Tibial nerve (tissue), 4 donors: ENCODE measurements at regions not wholly inside any gene's neighbourhood (a gene's known extent, or its start where the extent isn't known, plus 50 kb on each side); places are given as distances from the start of the nearest gene placed in this dataset.
"Not testable (repeated sequence)": the region's sequence is repeated elsewhere in the genome, so short reads cannot be mapped to it uniquely, and the experiment has no call there.

Experiments
- DNase-seq, 2 donors: peaks; one replicate each; pipeline ENCODE4 v3.0.0-alpha.2; 2019; ENCODE audit warnings: low spot score in 2 of 2
- H3K27ac ChIP-seq, 4 donors: fragments of 200-600 bp; sonication (generic) in 3 of 4; one replicate each; pipeline ENCODE4 v1.5.1; 2017 to 2019; ENCODE audit warnings: mild to moderate bottlenecking in 1 of 4
- H3K27me3 ChIP-seq, 2 donors: fragments of 200-600 bp; sonication (generic) in 1 of 2; one replicate each; pipeline versions ENCODE4 v1.5.1 to v1.6.0; 2017 to 2019
- H3K36me3 ChIP-seq, 3 donors: fragments of 200-600 bp; sonication (generic); one replicate each; pipeline ENCODE4 v1.5.1; 2018 to 2019
- H3K4me1 ChIP-seq, 4 donors: fragments of 200-600 bp; sonication (generic) in 3 of 4; one replicate each; pipeline ENCODE4 v1.5.1; 2017 to 2019
- H3K4me3 ChIP-seq, 4 donors: fragments of 200-600 bp; sonication (generic) in 3 of 4; one replicate each; pipeline ENCODE4 v1.5.1; 2017 to 2019; ENCODE audit warnings: mild to moderate bottlenecking in 1 of 4, moderate library complexity in 1 of 4
- H3K9me3 ChIP-seq, 4 donors: fragments of 200-600 bp; sonication (generic) in 3 of 4; one replicate each; pipeline ENCODE4 v1.5.1; 2017 to 2019
- EP300 ChIP-seq, 2 donors: sonication (generic); formaldehyde crosslinking; IDR thresholded peaks; one replicate each; pipeline ENCODE4 v1.6.1; 2017; ENCODE audit warnings: antibody characterized with exemption in 2 of 2, mild to moderate bottlenecking in 1 of 2
- POLR2A ChIP-seq, 2 donors: fragments of 450-650 bp; IDR thresholded peaks; one replicate each; pipeline ENCODE4 v1.6.1; 2017; ENCODE audit warnings: antibody characterized with exemption in 2 of 2, mild to moderate bottlenecking in 2 of 2, moderate library complexity in 2 of 2
- WGBS, 2 donors: methylation state at CpG; one replicate each; pipeline ENCODE4 v1.1.5; 2018; 5-methylcytosine and 5-hydroxymethylcytosine counted together
- TF ChIP-seq, protein P1 (sequence below), 5 experiments: fragments of 200-600 bp in 3 of 5; fragments of 450-650 bp in 2 of 5; sonication (generic) in 3 of 5; IDR thresholded peaks; one replicate each; pipeline ENCODE4 v1.5.1; 2016 to 2019; ENCODE audit warnings: antibody characterized with exemption in 5 of 5, mild to moderate bottlenecking in 3 of 5, moderate library complexity in 2 of 5

DNA sequence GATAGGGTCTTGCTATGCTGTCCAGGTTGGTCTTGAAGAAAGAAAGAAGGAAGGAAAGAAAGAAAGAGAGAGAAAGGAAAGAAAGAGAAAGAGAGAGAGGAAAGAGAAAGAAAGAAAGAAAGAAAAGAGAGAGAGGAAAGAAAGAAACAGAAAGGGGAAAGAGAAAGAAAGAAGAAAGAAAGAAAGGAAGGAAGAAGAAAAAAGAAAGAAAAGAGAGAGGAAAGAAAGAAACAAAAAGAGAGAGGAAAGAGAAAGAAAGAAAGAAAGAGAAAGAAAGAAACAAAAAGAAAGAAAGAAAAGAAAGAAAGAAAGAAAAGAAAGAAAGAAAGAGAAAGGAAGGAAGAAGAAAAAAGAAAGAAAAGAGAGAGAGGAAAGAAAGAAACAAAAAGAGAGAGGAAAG, 95.8 kb upstream of the SHOX start:
- no peak for TF ChIP-seq EP300 (IDR thresholded peaks at IDR 0.05)
- TF ChIP-seq, protein P1, sequence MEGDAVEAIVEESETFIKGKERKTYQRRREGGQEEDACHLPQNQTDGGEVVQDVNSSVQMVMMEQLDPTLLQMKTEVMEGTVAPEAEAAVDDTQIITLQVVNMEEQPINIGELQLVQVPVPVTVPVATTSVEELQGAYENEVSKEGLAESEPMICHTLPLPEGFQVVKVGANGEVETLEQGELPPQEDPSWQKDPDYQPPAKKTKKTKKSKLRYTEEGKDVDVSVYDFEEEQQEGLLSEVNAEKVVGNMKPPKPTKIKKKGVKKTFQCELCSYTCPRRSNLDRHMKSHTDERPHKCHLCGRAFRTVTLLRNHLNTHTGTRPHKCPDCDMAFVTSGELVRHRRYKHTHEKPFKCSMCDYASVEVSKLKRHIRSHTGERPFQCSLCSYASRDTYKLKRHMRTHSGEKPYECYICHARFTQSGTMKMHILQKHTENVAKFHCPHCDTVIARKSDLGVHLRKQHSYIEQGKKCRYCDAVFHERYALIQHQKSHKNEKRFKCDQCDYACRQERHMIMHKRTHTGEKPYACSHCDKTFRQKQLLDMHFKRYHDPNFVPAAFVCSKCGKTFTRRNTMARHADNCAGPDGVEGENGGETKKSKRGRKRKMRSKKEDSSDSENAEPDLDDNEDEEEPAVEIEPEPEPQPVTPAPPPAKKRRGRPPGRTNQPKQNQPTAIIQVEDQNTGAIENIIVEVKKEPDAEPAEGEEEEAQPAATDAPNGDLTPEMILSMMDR (IDR thresholded peaks at IDR 0.05), result no peak
- no peak for TF ChIP-seq POLR2A (IDR thresholded peaks at IDR 0.05)
- Histone ChIP-seq H3K4me1 (no peaks in the 10 kb centered on the region), H3K9me3 (peaks cover 0 to 32% (median 0%) of the 10 kb centered on the region in 4 donors), H3K4me3 (no peak overlapping the region), H3K27ac (no peak overlapping the region), H3K36me3 (no peaks in the 10 kb centered on the region), H3K27me3 (no peaks in the 10 kb centered on the region)
- no peak for DNase-seq

DNA sequence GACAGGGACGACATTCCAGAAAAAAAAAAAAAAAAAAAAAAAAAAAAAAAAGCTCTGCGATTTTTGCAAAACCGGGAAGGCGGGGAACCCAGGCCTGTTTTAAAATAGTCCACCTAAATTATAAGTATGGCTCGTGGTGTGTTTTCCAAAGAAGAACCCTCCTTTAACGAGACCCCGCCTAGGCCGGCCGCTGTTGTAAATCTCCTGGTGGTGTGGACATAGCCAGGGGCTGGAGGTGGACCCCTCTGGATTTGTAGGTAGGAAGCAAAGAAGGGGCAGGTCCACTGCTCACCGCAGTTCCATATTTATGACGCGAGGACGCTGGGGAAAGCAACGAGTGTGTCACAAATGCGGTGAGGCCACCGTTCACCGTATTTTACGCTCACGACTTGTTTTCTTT, 94.0 kb upstream of the SHOX start:
- H3K9me3 ChIP-seq, result peaks cover 0 to 35% (median 0%) of the 10 kb centered on the region in 4 donors
- no peak for DNase-seq
- no peaks in the 10 kb centered on the region for H3K36me3 ChIP-seq
- TF ChIP-seq, protein P1 (IDR thresholded peaks at IDR 0.05), result no peak
- TF ChIP-seq POLR2A (IDR thresholded peaks at IDR 0.05) (no peak), EP300 (IDR thresholded peaks at IDR 0.05) (no peak)
- H3K4me1 ChIP-seq, result no peaks in the 10 kb centered on the region
- H3K4me3 ChIP-seq, result no peak overlapping the region
- 79 to 81% methylated on average over 19 of the region's 19 CpGs for WGBS, 2 donors
- H3K27ac ChIP-seq, result no peak overlapping the region
- no peaks in the 10 kb centered on the region for H3K27me3 ChIP-seq

DNA sequence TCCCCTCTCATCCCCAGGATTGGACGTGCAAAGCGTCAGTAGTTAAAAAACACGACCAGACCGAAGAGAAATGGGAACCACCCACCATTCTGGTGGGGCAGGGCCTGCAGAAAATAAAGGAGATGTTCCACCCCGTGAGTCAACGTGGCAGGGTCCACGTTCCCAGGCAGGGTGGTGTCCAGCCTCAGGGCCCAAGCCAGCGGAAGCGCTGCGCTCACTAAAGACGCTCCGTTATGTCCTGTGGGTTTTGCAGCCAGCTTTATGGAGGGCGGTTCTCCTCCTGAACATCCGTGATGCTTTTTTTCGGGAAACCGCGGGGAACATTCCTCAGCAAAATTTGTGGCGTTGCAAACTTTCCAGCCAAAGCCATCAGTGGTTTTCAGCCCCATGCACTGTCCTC, 93.4 kb upstream of the SHOX start:
- Histone ChIP-seq H3K27me3 (no peaks in the 10 kb centered on the region), H3K27ac (no peak overlapping the region), H3K4me1 (no peaks in the 10 kb centered on the region), H3K36me3 (no peaks in the 10 kb centered on the region), H3K4me3 (no peak overlapping the region), H3K9me3 (peaks cover 0 to 35% (median 0%) of the 10 kb centered on the region in 4 donors)
- TF ChIP-seq, protein P1 (IDR thresholded peaks at IDR 0.05), result no peak
- WGBS, 2 donors, result 81 to 86% methylated on average over 18 of the region's 18 CpGs
- no peak for DNase-seq

DNA sequence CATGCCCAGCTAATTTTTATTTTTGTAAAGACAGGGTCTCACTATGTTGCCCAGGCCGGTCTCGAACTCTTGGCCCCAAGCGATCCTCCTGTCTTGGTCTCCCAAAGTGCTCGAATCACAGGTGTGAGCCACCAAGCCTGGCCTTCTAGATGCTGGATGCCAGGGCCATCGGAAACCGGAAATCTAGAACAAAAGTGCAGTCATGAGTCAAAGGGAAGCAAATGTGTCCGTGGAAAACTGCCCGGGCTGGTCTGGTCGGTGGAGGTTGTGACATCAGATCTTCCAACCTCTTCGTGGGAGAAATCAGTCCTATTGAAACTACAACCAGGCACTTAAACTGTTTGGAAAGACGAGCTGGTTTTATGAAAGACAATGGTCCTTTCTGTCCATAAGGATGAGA, 92.3 kb upstream of the SHOX start:
- Histone ChIP-seq H3K27me3 (no peaks in the 10 kb centered on the region), H3K4me3 (no peak overlapping the region), H3K36me3 (no peaks in the 10 kb centered on the region), H3K27ac (no peak overlapping the region), H3K4me1 (no peaks in the 10 kb centered on the region), H3K9me3 (peaks cover 0 to 42% (median 0%) of the 10 kb centered on the region in 4 donors)
- no peak for DNase-seq
- 76 to 78% methylated on average over 11 of the region's 11 CpGs for WGBS, 2 donors
- no peak for TF ChIP-seq POLR2A (IDR thresholded peaks at IDR 0.05)
- TF ChIP-seq, protein P1 (IDR thresholded peaks at IDR 0.05), result no peak
- no peak for TF ChIP-seq EP300 (IDR thresholded peaks at IDR 0.05)

DNA sequence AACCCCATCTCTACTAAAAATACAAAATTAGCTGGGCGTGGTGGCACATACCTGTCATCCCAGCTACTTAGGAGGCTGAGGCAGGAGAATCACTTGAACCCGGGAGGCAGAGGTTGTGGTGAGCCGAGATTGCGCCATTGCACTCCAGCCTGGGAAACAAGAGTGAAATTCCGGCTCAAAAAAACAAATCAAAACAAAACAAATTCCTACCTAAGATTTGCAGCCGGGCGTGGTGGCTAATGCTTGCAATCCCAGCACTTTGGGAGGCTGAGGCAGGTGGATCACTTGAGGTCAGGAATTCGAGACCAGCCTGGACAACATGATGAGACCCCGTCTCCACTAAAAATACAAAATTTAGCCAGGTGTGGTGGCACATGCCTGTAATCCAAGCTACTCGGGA, 89.6 kb upstream of the SHOX start:
- not testable (repeated sequence) for DNase-seq

DNA sequence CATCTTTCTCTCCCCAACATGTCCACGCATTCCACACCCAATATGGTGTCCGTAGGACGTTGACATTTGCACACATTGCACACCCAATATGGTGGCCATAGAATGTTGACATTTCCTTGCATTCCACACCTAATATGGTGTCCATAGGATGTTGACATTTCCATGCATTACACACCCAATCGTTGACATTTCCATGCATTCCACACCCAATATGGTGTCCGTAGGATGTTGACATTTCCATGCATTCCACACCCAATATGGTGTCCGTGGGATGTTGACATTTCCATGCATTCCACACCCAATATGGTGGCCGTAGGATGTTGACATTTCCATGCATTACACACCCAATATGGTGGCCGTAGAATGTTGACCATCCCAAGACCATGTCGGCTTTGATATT, 88.4 kb upstream of the SHOX start:
- H3K4me1 ChIP-seq, result no peaks in the 10 kb centered on the region
- no peak for DNase-seq
- H3K4me3 ChIP-seq, result no peak overlapping the region
- H3K27me3 ChIP-seq, result no peaks in the 10 kb centered on the region
- peaks cover 0 to 36% (median 0%) of the 10 kb centered on the region in 4 donors for H3K9me3 ChIP-seq
- no peaks in the 10 kb centered on the region for H3K36me3 ChIP-seq
- WGBS, 2 donors, result 89 to 93% methylated on average over 9 of the region's 9 CpGs
- TF ChIP-seq POLR2A (IDR thresholded peaks at IDR 0.05) (no peak), EP300 (IDR thresholded peaks at IDR 0.05) (no peak)
- TF ChIP-seq, protein P1 (IDR thresholded peaks at IDR 0.05), result no peak
- H3K27ac ChIP-seq, result no peak overlapping the region

More for the DNA sequence above, 89.6 kb upstream of the SHOX start:
- not testable (repeated sequence) for H3K27ac ChIP-seq, H3K36me3 ChIP-seq, H3K4me1 ChIP-seq, H3K27me3 ChIP-seq, H3K4me3 ChIP-seq
- WGBS, 2 donors, result 91 to 93% methylated on average over 10 of the region's 10 CpGs
- peaks cover 0 to 46% (median 0%) of the 10 kb centered on the region in 4 donors for H3K9me3 ChIP-seq
